Suprapubic skin (tissue), 4 donors: ENCODE measurements at regions not wholly inside any gene's neighbourhood (a gene's known extent, or its start where the extent isn't known, plus 50 kb on each side); places are given as distances from the start of the nearest gene placed in this dataset.
A peak's percentile ranks its signal among the peaks of the same experiment; 100 is the strongest.

Experiments
- DNase-seq, 2 donors: peaks; one replicate each; pipeline ENCODE4 v3.0.0-alpha.2; 2019; ENCODE audit warnings: low spot score in 2 of 2
- H3K27ac ChIP-seq: fragments of 200-600 bp; sonication (generic); one replicate; pipeline ENCODE4 v1.5.1; 2019
- H3K27me3 ChIP-seq: fragments of 200-600 bp; sonication (generic); one replicate; pipeline ENCODE4 v1.5.1; 2019
- H3K36me3 ChIP-seq: fragments of 200-600 bp; sonication (generic); one replicate; pipeline ENCODE4 v1.5.1; 2019
- H3K4me1 ChIP-seq: fragments of 200-600 bp; sonication (generic); one replicate; pipeline ENCODE4 v1.5.1; 2019
- H3K4me3 ChIP-seq: fragments of 200-600 bp; sonication (generic); one replicate; pipeline ENCODE4 v1.5.1; 2019; ENCODE audit warnings: mild to moderate bottlenecking
- H3K9me3 ChIP-seq: fragments of 200-600 bp; sonication (generic); one replicate; pipeline ENCODE4 v1.5.1; 2019
- CTCF ChIP-seq, 2 donors: fragments of 200-600 bp in 1 of 2; fragments of 450-650 bp in 1 of 2; sonication (generic) in 1 of 2; IDR thresholded peaks; one replicate each; pipeline ENCODE4 v1.5.1; 2016 to 2019; ENCODE audit warnings: antibody characterized with exemption in 2 of 2, mild to moderate bottlenecking in 1 of 2, moderate library complexity in 1 of 2
- EP300 ChIP-seq: sonication (generic); formaldehyde crosslinking; IDR thresholded peaks from one replicate; pipeline ENCODE4 v1.6.1; 2017; ENCODE audit warnings: antibody characterized with exemption
- POLR2A ChIP-seq, 2 donors: fragments of 450-650 bp; IDR thresholded peaks; one replicate each; pipeline ENCODE4 v1.6.1; 2017; ENCODE audit warnings: antibody characterized with exemption in 2 of 2, mild to moderate bottlenecking in 2 of 2, moderate library complexity in 2 of 2
- POLR2AphosphoS5 ChIP-seq, 3 donors: sonication (generic); formaldehyde crosslinking; IDR thresholded peaks; one replicate each; pipeline ENCODE4 v1.6.1; 2017; ENCODE audit warnings: antibody characterized with exemption in 3 of 3
- WGBS: methylation state at CpG from one replicate; pipeline ENCODE4 v1.1.5; 2018; 5-methylcytosine and 5-hydroxymethylcytosine counted together

DNA sequence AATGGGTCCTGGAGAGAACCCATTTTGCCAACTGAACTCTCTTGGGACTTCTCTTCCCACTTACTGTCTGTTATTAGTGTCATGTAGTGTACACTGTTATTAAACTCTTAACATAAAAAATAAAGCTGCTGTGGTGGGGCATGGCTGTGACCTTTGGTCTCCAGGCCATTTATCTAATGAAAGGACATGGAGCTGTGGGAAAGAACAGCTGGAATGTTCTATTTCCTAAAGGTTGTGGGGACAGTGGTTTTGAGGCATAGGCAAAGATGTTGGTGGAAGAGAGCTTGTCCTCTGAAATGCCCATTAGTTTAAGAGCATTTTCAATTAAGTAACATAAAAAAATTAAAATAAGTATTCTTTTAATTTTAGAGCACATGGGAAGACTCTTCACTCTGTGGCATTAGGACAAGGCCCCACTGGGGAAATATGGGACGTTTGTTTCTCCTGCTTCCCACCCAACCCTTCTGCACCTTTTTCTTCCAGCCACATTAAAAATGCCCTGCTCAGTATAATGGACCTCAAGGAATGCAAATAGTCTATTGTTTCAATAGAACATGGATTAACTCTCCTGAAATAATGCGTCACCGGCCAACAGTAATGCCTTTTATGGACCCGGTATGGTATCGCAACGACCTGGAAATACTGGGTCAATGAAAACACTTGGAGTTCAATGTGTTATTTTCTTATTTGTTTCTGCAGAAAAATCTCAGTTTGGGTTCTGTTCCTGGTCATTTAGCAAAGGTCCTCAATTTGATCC, 149.6 kb downstream of the BUB3 start:
- no peak overlapping the region for H3K4me3 ChIP-seq
- H3K27me3 ChIP-seq = no peaks in the 10 kb centered on the region
- H3K4me1 ChIP-seq = no peaks in the 10 kb centered on the region
- no peak for DNase-seq
- H3K27ac ChIP-seq = no peak overlapping the region
- TF ChIP-seq EP300 = no peak
- TF ChIP-seq POLR2AphosphoS5 (IDR thresholded peaks at IDR 0.05) = no peak
- no peak for TF ChIP-seq CTCF (IDR thresholded peaks at IDR 0.05)
- no peak for TF ChIP-seq POLR2A (IDR thresholded peaks at IDR 0.05)
- WGBS = 92% methylated on average over 6 of the region's 6 CpGs
- no peaks in the 10 kb centered on the region for H3K9me3 ChIP-seq
- H3K36me3 ChIP-seq = no peaks in the 10 kb centered on the region

DNA sequence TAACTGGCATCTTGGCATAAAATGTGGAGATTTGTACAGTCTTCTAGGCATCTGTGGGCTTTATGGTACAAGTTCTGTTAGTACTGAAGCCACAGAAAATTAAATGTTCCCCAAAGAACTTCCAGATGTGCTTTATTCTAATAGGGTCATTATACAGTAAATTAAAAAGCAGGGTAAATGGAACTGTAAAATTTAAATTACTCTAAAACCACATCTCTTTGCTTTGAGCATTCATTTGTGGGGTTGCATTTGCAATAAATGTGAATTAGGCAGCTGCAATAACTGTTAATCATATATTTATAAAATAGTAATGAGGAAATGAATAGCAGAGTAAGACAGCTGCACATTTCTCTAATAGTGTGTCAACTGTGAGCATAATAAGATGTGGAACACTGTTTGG, 151.5 kb downstream of the BUB3 start:
- no peaks in the 10 kb centered on the region for H3K9me3 ChIP-seq
- H3K4me3 ChIP-seq = no peak overlapping the region
- H3K27ac ChIP-seq = no peak overlapping the region
- no peaks in the 10 kb centered on the region for H3K36me3 ChIP-seq
- no peak for DNase-seq
- no peaks in the 10 kb centered on the region for H3K27me3 ChIP-seq
- TF ChIP-seq EP300 (no peak), POLR2A (IDR thresholded peaks at IDR 0.05) (no peak), POLR2AphosphoS5 (IDR thresholded peaks at IDR 0.05) (no peak), CTCF (IDR thresholded peaks at IDR 0.05) (no peak)
- H3K4me1 ChIP-seq = no peaks in the 10 kb centered on the region

- H3K4me1 ChIP-seq = no peaks in the 10 kb centered on the region
- H3K36me3 ChIP-seq = no peaks in the 10 kb centered on the region
- DNase-seq = no peak
- H3K27ac ChIP-seq = no peak overlapping the region
- H3K27me3 ChIP-seq = no peaks in the 10 kb centered on the region
- no peaks in the 10 kb centered on the region for H3K9me3 ChIP-seq
- TF ChIP-seq EP300 (no peak), POLR2A (IDR thresholded peaks at IDR 0.05) (no peak), POLR2AphosphoS5 (IDR thresholded peaks at IDR 0.05) (no peak)
- WGBS = 87% methylated on average over 5 of the region's 7 CpGs
- no peak overlapping the region for H3K4me3 ChIP-seq
Observed at GRCh38 chr10:123306290-123306689, 152.1 kb downstream of the BUB3 start.

GRCh38 chr10:123309731-123310130, 155.5 kb downstream of the BUB3 start:
- no peak for DNase-seq
- no peaks in the 10 kb centered on the region for H3K27me3 ChIP-seq
- peak overlapping the region; percentile 43 for H3K27ac ChIP-seq
- no peaks in the 10 kb centered on the region for H3K9me3 ChIP-seq
- WGBS = 54% methylated on average over 6 of the region's 6 CpGs
- no peak overlapping the region for H3K4me3 ChIP-seq
- TF ChIP-seq CTCF (IDR thresholded peaks at IDR 0.05) (no peak), EP300 (no peak), POLR2A (IDR thresholded peaks at IDR 0.05) (no peak)
- H3K4me1 ChIP-seq = no peaks in the 10 kb centered on the region
- no peaks in the 10 kb centered on the region for H3K36me3 ChIP-seq

GRCh38 chr10:123316776-123317175, 162.6 kb downstream of the BUB3 start:
- no peak overlapping the region for H3K4me3 ChIP-seq
- H3K27me3 ChIP-seq = no peaks in the 10 kb centered on the region
- H3K27ac ChIP-seq = no peak overlapping the region
- H3K9me3 ChIP-seq = no peaks in the 10 kb centered on the region
- WGBS = 90% methylated on average over 1 of the region's 1 CpG
- H3K4me1 ChIP-seq = no peaks in the 10 kb centered on the region
- TF ChIP-seq CTCF (IDR thresholded peaks at IDR 0.05) (no peak), EP300 (no peak), POLR2AphosphoS5 (IDR thresholded peaks at IDR 0.05) (no peak), POLR2A (IDR thresholded peaks at IDR 0.05) (no peak)
- H3K36me3 ChIP-seq = no peaks in the 10 kb centered on the region
- no peak for DNase-seq

GRCh38 chr10:123318516-123318915, 164.3 kb downstream of the BUB3 start:
- Histone ChIP-seq H3K4me1 (no peaks in the 10 kb centered on the region), H3K27me3 (no peaks in the 10 kb centered on the region), H3K9me3 (no peaks in the 10 kb centered on the region), H3K4me3 (no peak overlapping the region), H3K36me3 (no peaks in the 10 kb centered on the region), H3K27ac (no peak overlapping the region)
- DNase-seq = no peak
- no peak for TF ChIP-seq CTCF (IDR thresholded peaks at IDR 0.05)
- no peak for TF ChIP-seq POLR2A (IDR thresholded peaks at IDR 0.05)
- TF ChIP-seq POLR2AphosphoS5 (IDR thresholded peaks at IDR 0.05) = no peak
- TF ChIP-seq EP300 = no peak
- WGBS = 83% methylated on average over 1 of the region's 1 CpG
